ENCODE measurements at regions not wholly inside any gene's neighbourhood (a gene's known extent, or its start where the extent isn't known, plus 50 kb on each side); places are given as distances from the start of the nearest gene placed in this dataset.

DNA sequence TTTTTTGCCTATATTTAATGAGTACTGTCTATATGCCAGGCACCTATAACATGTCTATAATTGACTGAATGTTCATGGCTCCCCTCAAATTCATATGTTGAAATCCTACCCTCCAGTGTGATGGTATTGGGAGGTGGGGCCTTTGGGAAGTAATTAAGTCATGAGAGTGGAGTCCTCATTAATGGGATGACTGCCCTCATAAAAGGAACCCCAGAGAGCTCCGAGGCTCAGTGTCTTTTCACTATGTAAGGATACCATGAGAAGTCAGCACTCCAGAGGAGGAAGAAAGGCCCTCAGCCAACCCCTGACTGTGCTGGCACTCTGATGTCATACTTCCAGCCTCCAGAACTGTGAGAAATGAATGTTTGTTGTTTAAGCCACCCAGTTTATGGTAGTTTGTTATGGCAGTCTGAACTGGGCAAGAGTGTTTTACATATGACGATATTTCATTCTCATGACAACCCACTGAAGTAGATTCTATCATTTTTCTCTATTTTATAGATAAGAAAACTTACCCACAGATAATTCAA, 61.1 kb upstream of the PCGF5 start:
- H3K9ac ChIP-seq (ENCODE audit: control insufficient read depth, extremely low read depth, insufficient read depth, low read length), result no peak overlapping the region
- H3K79me2 ChIP-seq (ENCODE audit: control insufficient read depth, insufficient read depth, low read length), result no peaks in the 10 kb centered on the region
- peaks cover 7% of the 10 kb centered on the region for H3K4me1 ChIP-seq (ENCODE audit: control insufficient read depth, extremely low read depth, insufficient read depth, low read length)
- peaks cover 16% of the 10 kb centered on the region for H3K27me3 ChIP-seq (ENCODE audit: control insufficient read depth, extremely low read depth, insufficient read depth, low read length)
- no peaks in the 10 kb centered on the region for H3K9me1 ChIP-seq (ENCODE audit: control insufficient read depth, extremely low read depth, insufficient read depth, low read length)
- no peak overlapping the region for H3K4me2 ChIP-seq (ENCODE audit: control insufficient read depth, extremely low read depth, insufficient read depth, low read depth, low read length)
- DNase-seq (ENCODE audit: low read depth, low spot score) (no peak), FAIRE-seq (no peak)
- H3K36me3 ChIP-seq (ENCODE audit: control insufficient read depth in 2 of 2, extremely low read depth in 1 of 2, insufficient read depth in 2 of 2, low read length in 2 of 2), result no peaks in the 10 kb centered on the region
- no peaks in the 10 kb centered on the region for H4K20me1 ChIP-seq (ENCODE audit: control insufficient read depth, extremely low read depth, insufficient read depth, low read length)
- H2AFZ ChIP-seq (ENCODE audit: control insufficient read depth, low read length), result no peak overlapping the region
- dilution Hi-C loops (cut with MboI; ENCODE audit: extremely low pct_ligation_motif_present, low sequenced_read_pairs), result no loop called here
- no peak overlapping the region for H3K4me3 ChIP-seq (ENCODE audit: control insufficient read depth in 2 of 3, extremely low read depth in 1 of 3, insufficient read depth in 2 of 3, low read depth in 1 of 3, low read length in 3 of 3)
- H3K9me3 ChIP-seq (ENCODE audit: control insufficient read depth, low read depth, low read length), result no peaks in the 10 kb centered on the region
- TF ChIP-seq EZH2 (IDR thresholded peaks at IDR 0.05; ENCODE audit: low read length), result no peak
- TF ChIP-seq, protein P1, sequence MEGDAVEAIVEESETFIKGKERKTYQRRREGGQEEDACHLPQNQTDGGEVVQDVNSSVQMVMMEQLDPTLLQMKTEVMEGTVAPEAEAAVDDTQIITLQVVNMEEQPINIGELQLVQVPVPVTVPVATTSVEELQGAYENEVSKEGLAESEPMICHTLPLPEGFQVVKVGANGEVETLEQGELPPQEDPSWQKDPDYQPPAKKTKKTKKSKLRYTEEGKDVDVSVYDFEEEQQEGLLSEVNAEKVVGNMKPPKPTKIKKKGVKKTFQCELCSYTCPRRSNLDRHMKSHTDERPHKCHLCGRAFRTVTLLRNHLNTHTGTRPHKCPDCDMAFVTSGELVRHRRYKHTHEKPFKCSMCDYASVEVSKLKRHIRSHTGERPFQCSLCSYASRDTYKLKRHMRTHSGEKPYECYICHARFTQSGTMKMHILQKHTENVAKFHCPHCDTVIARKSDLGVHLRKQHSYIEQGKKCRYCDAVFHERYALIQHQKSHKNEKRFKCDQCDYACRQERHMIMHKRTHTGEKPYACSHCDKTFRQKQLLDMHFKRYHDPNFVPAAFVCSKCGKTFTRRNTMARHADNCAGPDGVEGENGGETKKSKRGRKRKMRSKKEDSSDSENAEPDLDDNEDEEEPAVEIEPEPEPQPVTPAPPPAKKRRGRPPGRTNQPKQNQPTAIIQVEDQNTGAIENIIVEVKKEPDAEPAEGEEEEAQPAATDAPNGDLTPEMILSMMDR (optimal IDR thresholded peaks at IDR 0.05 in 1 of 3, IDR thresholded peaks at IDR 0.05 in 1 of 3, conservative IDR thresholded peaks at IDR 0.05 in 1 of 3; ENCODE audit: extremely low read depth in 1 of 3, insufficient read depth in 2 of 3, low read length in 3 of 3), result no peak
- H3K27ac ChIP-seq (ENCODE audit: control insufficient read depth, insufficient read depth, low read length), result no peak overlapping the region

DNA sequence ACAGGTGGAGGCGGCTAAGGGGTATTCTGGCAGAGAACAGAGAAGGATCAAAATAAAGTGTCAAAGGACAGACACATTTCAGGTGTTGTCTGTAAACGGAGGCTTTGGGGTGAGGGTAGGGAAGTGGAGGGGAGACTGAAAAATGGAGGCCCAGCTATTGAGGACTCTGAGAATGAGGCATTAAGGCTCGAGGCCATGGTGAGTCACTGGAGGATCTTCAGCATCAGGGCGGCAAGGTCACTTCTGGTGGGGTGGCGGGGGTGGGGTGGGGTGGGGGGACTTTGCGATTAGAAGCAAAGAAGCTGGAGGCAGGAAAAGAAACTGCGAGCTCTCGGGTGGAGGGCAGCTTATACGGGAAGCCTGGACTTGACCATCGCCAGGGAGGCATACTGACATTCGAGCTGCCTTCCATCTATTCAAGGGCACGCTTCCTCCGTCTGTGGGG, 58.4 kb upstream of the PCGF5 start:
- Histone ChIP-seq H3K9me3 (ENCODE audit: control insufficient read depth, low read depth, low read length) (no peaks in the 10 kb centered on the region), H3K4me3 (ENCODE audit: control insufficient read depth in 2 of 3, extremely low read depth in 1 of 3, insufficient read depth in 2 of 3, low read depth in 1 of 3, low read length in 3 of 3) (peak overlapping the region; percentile 38 to 69 (median 68)), H4K20me1 (ENCODE audit: control insufficient read depth, extremely low read depth, insufficient read depth, low read length) (no peaks in the 10 kb centered on the region), H3K27me3 (ENCODE audit: control insufficient read depth, extremely low read depth, insufficient read depth, low read length) (peaks cover 12% of the 10 kb centered on the region), H3K27ac (ENCODE audit: control insufficient read depth, insufficient read depth, low read length) (no peak overlapping the region), H3K9me1 (ENCODE audit: control insufficient read depth, extremely low read depth, insufficient read depth, low read length) (no peaks in the 10 kb centered on the region), H3K9ac (ENCODE audit: control insufficient read depth, extremely low read depth, insufficient read depth, low read length) (peak overlapping the region; percentile 73), H3K4me2 (ENCODE audit: control insufficient read depth, extremely low read depth, insufficient read depth, low read depth, low read length) (peak overlapping the region; percentile 82), H2AFZ (ENCODE audit: control insufficient read depth, low read length) (peak overlapping the region; percentile 72), H3K4me1 (ENCODE audit: control insufficient read depth, extremely low read depth, insufficient read depth, low read length) (peaks cover 10% of the 10 kb centered on the region), H3K36me3 (ENCODE audit: control insufficient read depth in 2 of 2, extremely low read depth in 1 of 2, insufficient read depth in 2 of 2, low read length in 2 of 2) (no peaks in the 10 kb centered on the region), H3K79me2 (ENCODE audit: control insufficient read depth, insufficient read depth, low read length) (no peaks in the 10 kb centered on the region)
- dilution Hi-C loops (cut with MboI; ENCODE audit: extremely low pct_ligation_motif_present, low sequenced_read_pairs), result no loop called here
- FAIRE-seq, result no peak
- no peak for TF ChIP-seq EZH2 (IDR thresholded peaks at IDR 0.05; ENCODE audit: low read length)
- TF ChIP-seq, protein P1 (optimal IDR thresholded peaks at IDR 0.05 in 1 of 3, IDR thresholded peaks at IDR 0.05 in 1 of 3, conservative IDR thresholded peaks at IDR 0.05 in 1 of 3; ENCODE audit: extremely low read depth in 1 of 3, insufficient read depth in 2 of 3, low read length in 3 of 3), result no peak
- DNase-seq (ENCODE audit: low read depth, low spot score), result no peak

Measured in keratinocyte (primary cell).